SU-DHL-6 (cell line): ENCODE measurements at regions not wholly inside any gene's neighbourhood (a gene's known extent, or its start where the extent isn't known, plus 50 kb on each side); places are given as distances from the start of the nearest gene placed in this dataset.

Experiments used
- EZH2phosphoT487 ChIP-seq: fragments of 200-600 bp; sonication (generic), shearing (Covaris generic); conservative IDR thresholded peaks from 2 replicates; pipeline ENCODE4 v1.6.1; 2018; ENCODE audit warnings: mild to moderate bottlenecking, antibody characterized with exemption, low read length, moderate library complexity, mixed read lengths
- TF ChIP-seq, protein P1 (sequence below): fragments of 200-600 bp; sonication (generic); IDR thresholded peaks from one replicate; pipeline ENCODE4 v1.5.1; 2017; ENCODE audit warnings: antibody characterized with exemption, mild to moderate bottlenecking, low read length, moderate library complexity; ENCODE audit not compliant: insufficient read depth, poor library complexity, severe bottlenecking

DNA sequence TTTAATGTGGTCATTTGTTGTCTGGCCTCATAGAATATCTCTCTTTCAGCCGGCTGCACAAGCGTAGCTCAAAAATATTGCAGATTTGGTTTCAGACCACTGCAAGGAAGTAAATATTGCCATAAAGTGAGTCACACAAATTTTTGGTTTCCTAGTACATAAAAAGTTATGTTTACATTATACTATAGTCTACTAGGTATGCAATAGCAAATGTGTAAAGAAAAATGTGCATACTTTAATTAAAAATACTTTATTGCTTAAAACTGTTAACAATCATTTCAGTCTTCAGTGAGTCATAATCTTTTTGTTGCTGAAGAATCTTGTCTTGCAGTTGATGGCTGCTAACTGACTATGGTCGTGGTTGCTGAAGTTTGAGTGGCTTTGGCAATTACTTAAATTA is 425.1 kb upstream of the ROBO1 start:
- TF ChIP-seq, protein P1, sequence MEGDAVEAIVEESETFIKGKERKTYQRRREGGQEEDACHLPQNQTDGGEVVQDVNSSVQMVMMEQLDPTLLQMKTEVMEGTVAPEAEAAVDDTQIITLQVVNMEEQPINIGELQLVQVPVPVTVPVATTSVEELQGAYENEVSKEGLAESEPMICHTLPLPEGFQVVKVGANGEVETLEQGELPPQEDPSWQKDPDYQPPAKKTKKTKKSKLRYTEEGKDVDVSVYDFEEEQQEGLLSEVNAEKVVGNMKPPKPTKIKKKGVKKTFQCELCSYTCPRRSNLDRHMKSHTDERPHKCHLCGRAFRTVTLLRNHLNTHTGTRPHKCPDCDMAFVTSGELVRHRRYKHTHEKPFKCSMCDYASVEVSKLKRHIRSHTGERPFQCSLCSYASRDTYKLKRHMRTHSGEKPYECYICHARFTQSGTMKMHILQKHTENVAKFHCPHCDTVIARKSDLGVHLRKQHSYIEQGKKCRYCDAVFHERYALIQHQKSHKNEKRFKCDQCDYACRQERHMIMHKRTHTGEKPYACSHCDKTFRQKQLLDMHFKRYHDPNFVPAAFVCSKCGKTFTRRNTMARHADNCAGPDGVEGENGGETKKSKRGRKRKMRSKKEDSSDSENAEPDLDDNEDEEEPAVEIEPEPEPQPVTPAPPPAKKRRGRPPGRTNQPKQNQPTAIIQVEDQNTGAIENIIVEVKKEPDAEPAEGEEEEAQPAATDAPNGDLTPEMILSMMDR = no peak
- TF ChIP-seq EZH2phosphoT487 = no peak
